Upper lobe of right lung (tissue), 1 donor: ENCODE measurements at regions not wholly inside any gene's neighbourhood (a gene's known extent, or its start where the extent isn't known, plus 50 kb on each side); places are given as distances from the start of the nearest gene placed in this dataset.
A peak's percentile ranks its signal among the peaks of the same experiment; 100 is the strongest.

Source experiments
- ATAC-seq: fragments of 200-7000 bp; cut with Tn5 transposase; one replicate; pipeline ENCODE4 v1.9.1; 2020; ENCODE audit warnings: mild to moderate bottlenecking, moderate library complexity
- DNase-seq: peaks from one replicate; pipeline ENCODE4 v3.0.0-alpha.2; 2020
- H3K27ac ChIP-seq: fragments of 200-600 bp; one replicate; pipeline ENCODE4 v1.8.0; 2022
- H3K27me3 ChIP-seq: fragments of 200-600 bp; one replicate; pipeline ENCODE4 v1.8.0; 2022; ENCODE audit warnings: mild to moderate bottlenecking
- H3K36me3 ChIP-seq: fragments of 200-600 bp; one replicate; pipeline ENCODE4 v1.8.0; 2022
- H3K4me1 ChIP-seq: fragments of 200-600 bp; one replicate; pipeline ENCODE4 v1.8.0; 2022
- H3K4me3 ChIP-seq: fragments of 200-600 bp; one replicate; pipeline ENCODE4 v1.8.0; 2022; ENCODE audit warnings: mild to moderate bottlenecking
- H3K9me3 ChIP-seq: fragments of 200-600 bp; one replicate; pipeline ENCODE4 v1.8.0; 2022
- CTCF ChIP-seq: fragments of 200-600 bp; IDR thresholded peaks from one replicate; pipeline ENCODE4 v1.8.0; 2022; ENCODE audit warnings: antibody characterized with exemption
- intact Hi-C: fragments of 100-400 bp; cut with DNase I; formaldehyde crosslinking; loops from one replicate; pipeline ENCODE4 v1.11.0; 2022
- donor health status: DM: no; HTN: yes; CAD: no; lungs with severe emphysema.

GRCh38 chr21:28429161-28429560 is 563.5 kb downstream of the LTN1 start:
- DNase-seq (no peak), ATAC-seq (no peak)
- Histone ChIP-seq H3K4me1 (no peaks in the 10 kb centered on the region), H3K27me3 (no peaks in the 10 kb centered on the region), H3K9me3 (no peaks in the 10 kb centered on the region), H3K4me3 (no peak overlapping the region), H3K27ac (no peak overlapping the region), H3K36me3 (no peaks in the 10 kb centered on the region)
- intact Hi-C loops: no loop called here
- TF ChIP-seq CTCF: no peak

GRCh38 chr21:28427394-28428022 is 565.2 kb downstream of the LTN1 start:
- TF ChIP-seq CTCF: no peak
- Histone ChIP-seq H3K9me3 (no peaks in the 10 kb centered on the region), H3K27ac (no peak overlapping the region), H3K27me3 (no peaks in the 10 kb centered on the region), H3K36me3 (no peaks in the 10 kb centered on the region), H3K4me1 (no peaks in the 10 kb centered on the region), H3K4me3 (no peak overlapping the region)
- intact Hi-C loops: no loop called here
- ATAC-seq (no peak), DNase-seq (no peak)

GRCh38 chr21:28426545-28426944 is 566.1 kb downstream of the LTN1 start:
- no peak for TF ChIP-seq CTCF
- intact Hi-C loops: no loop called here

GRCh38 chr21:28423521-28424190 is 569.0 kb downstream of the LTN1 start:
- H3K9me3 ChIP-seq: no peaks in the 10 kb centered on the region
- intact Hi-C loops: no loop called here
- no peak overlapping the region for H3K4me3 ChIP-seq
- H3K27ac ChIP-seq: no peak overlapping the region
- ATAC-seq (no peak), DNase-seq (no peak)
- no peak for TF ChIP-seq CTCF
- H3K27me3 ChIP-seq: no peaks in the 10 kb centered on the region
- no peaks in the 10 kb centered on the region for H3K4me1 ChIP-seq
- H3K36me3 ChIP-seq: no peaks in the 10 kb centered on the region

More at GRCh38 chr21:28426545-28426944, 566.1 kb downstream of the LTN1 start:
- Histone ChIP-seq H3K36me3 (no peaks in the 10 kb centered on the region), H3K4me1 (no peaks in the 10 kb centered on the region), H3K4me3 (no peak overlapping the region), H3K27me3 (no peaks in the 10 kb centered on the region), H3K27ac (no peak overlapping the region), H3K9me3 (no peaks in the 10 kb centered on the region)
- ATAC-seq: no peak
- DNase-seq: no peak

- H3K9me3 ChIP-seq: no peaks in the 10 kb centered on the region
- DNase-seq (no peak), ATAC-seq (no peak)
- TF ChIP-seq CTCF: no peak
- H3K36me3 ChIP-seq: no peaks in the 10 kb centered on the region
- H3K27ac ChIP-seq: peak overlapping the region; percentile 28
- H3K4me3 ChIP-seq: no peak overlapping the region
- no peaks in the 10 kb centered on the region for H3K4me1 ChIP-seq
- H3K27me3 ChIP-seq: no peaks in the 10 kb centered on the region
- intact Hi-C loops: no loop called here
These were observed 570.8 kb downstream of the LTN1 start for GRCh38 chr21:28421716-28422524.
